ENCODE measurements at regions not wholly inside any gene's neighbourhood (a gene's known extent, or its start where the extent isn't known, plus 50 kb on each side); places are given as distances from the start of the nearest gene placed in this dataset.

- TF ChIP-seq CTCF (conservative IDR thresholded peaks at IDR 0.05 in 1 of 2, IDR thresholded peaks at IDR 0.05 in 1 of 2; ENCODE audit: low read depth in 1 of 2, low read length in 2 of 2) (no peak), EZH2 (IDR thresholded peaks at IDR 0.05; ENCODE audit: low read length, missing control alignments) (no peak)
Measured at GRCh38 chr13:68047889-68048288, 817.8 kb upstream of the PCDH9 start.

Measured in fibroblast of lung (primary cell).